ENCODE measurements at regions not wholly inside any gene's neighbourhood (a gene's known extent, or its start where the extent isn't known, plus 50 kb on each side); places are given as distances from the start of the nearest gene placed in this dataset.
"Not testable (repeated sequence)": the region's sequence is repeated elsewhere in the genome, so short reads cannot be mapped to it uniquely, and the experiment has no call there.

GRCh38 chr3:90184861-90185260 lies 1077.4 kb downstream of the EPHA3 start:
- Mint-ChIP-seq H3K4me3 (no peak overlapping the region), H3K4me1 (peaks cover 5% of the 10 kb centered on the region), H3K27ac (ENCODE audit: unreplicated experiment) (no peak overlapping the region), H3K9me3 (peaks cover 6% of the 10 kb centered on the region), H3K27me3 (ENCODE audit: low read depth) (no peaks in the 10 kb centered on the region), H3K36me3 (ENCODE audit: low read depth) (peaks cover 6% of the 10 kb centered on the region)
- DNase-seq (ENCODE audit: low read depth, low spot score) = no peak
- no peak for TF ChIP-seq CTCF (conservative IDR thresholded peaks at IDR 0.05)

- H3K27ac Mint-ChIP-seq (ENCODE audit: unreplicated experiment); H3K9me3 Mint-ChIP-seq; H3K4me1 Mint-ChIP-seq; DNase-seq (ENCODE audit: low read depth, low spot score); H3K36me3 Mint-ChIP-seq (ENCODE audit: low read depth); H3K27me3 Mint-ChIP-seq (ENCODE audit: low read depth); H3K4me3 Mint-ChIP-seq: not testable (repeated sequence)
Measured at GRCh38 chr3:90197383-90197782, 1090.0 kb downstream of the EPHA3 start.

- H3K36me3 Mint-ChIP-seq (ENCODE audit: low read depth); DNase-seq (ENCODE audit: low read depth, low spot score); H3K4me1 Mint-ChIP-seq; H3K4me3 Mint-ChIP-seq; H3K27me3 Mint-ChIP-seq (ENCODE audit: low read depth); H3K27ac Mint-ChIP-seq (ENCODE audit: unreplicated experiment): not testable (repeated sequence)
- peaks cover 10% of the 10 kb centered on the region for H3K9me3 Mint-ChIP-seq
Measured at GRCh38 chr3:90202931-90203330, 1095.5 kb downstream of the EPHA3 start.

- H3K27me3 Mint-ChIP-seq (ENCODE audit: low read depth); H3K36me3 Mint-ChIP-seq (ENCODE audit: low read depth); H3K4me3 Mint-ChIP-seq; DNase-seq (ENCODE audit: low read depth, low spot score); H3K4me1 Mint-ChIP-seq; H3K27ac Mint-ChIP-seq (ENCODE audit: unreplicated experiment): not testable (repeated sequence)
- H3K9me3 Mint-ChIP-seq = peaks cover 10% of the 10 kb centered on the region
Measured at GRCh38 chr3:90206482-90206881, 1099.1 kb downstream of the EPHA3 start.

GRCh38 chr3:90207353-90208097 lies 1100.1 kb downstream of the EPHA3 start:
- not testable (repeated sequence) for H3K27ac Mint-ChIP-seq (ENCODE audit: unreplicated experiment); H3K4me3 Mint-ChIP-seq; DNase-seq (ENCODE audit: low read depth, low spot score); H3K4me1 Mint-ChIP-seq; H3K27me3 Mint-ChIP-seq (ENCODE audit: low read depth)
- Mint-ChIP-seq H3K36me3 (ENCODE audit: low read depth) (peaks cover 11% of the 10 kb centered on the region), H3K9me3 (peaks cover 15% of the 10 kb centered on the region)

GRCh38 chr3:90221900-90222299 lies 1114.5 kb downstream of the EPHA3 start:
- no peak for TF ChIP-seq CTCF (conservative IDR thresholded peaks at IDR 0.05)
- H3K4me1 Mint-ChIP-seq = no peaks in the 10 kb centered on the region
- no peak overlapping the region for H3K27ac Mint-ChIP-seq (ENCODE audit: unreplicated experiment)
- peaks cover 6% of the 10 kb centered on the region for H3K36me3 Mint-ChIP-seq (ENCODE audit: low read depth)
- H3K4me3 Mint-ChIP-seq = no peak overlapping the region
- H3K9me3 Mint-ChIP-seq = peaks cover 17% of the 10 kb centered on the region
- DNase-seq (ENCODE audit: low read depth, low spot score) = no peak
- H3K27me3 Mint-ChIP-seq (ENCODE audit: low read depth) = no peaks in the 10 kb centered on the region

- Mint-ChIP-seq H3K27me3 (ENCODE audit: low read depth) (no peaks in the 10 kb centered on the region), H3K4me1 (no peaks in the 10 kb centered on the region), H3K4me3 (no peak overlapping the region), H3K27ac (ENCODE audit: unreplicated experiment) (no peak overlapping the region), H3K36me3 (ENCODE audit: low read depth) (peaks cover 2% of the 10 kb centered on the region), H3K9me3 (peaks cover 18% of the 10 kb centered on the region)
- no peak for DNase-seq (ENCODE audit: low read depth, low spot score)
- TF ChIP-seq CTCF (conservative IDR thresholded peaks at IDR 0.05) = no peak
Measured at GRCh38 chr3:90241481-90241880, 1134.1 kb downstream of the EPHA3 start.
